C4-2B (cell line): ENCODE measurements at regions not wholly inside any gene's neighbourhood (a gene's known extent, or its start where the extent isn't known, plus 50 kb on each side); places are given as distances from the start of the nearest gene placed in this dataset.

Experiments used
- CTCF ChIP-seq: fragments of 450-650 bp; conservative IDR thresholded peaks from 2 replicates; pipeline ENCODE4 v1.5.1; 2017; ENCODE audit warnings: mild to moderate bottlenecking
- ZFX ChIP-seq: fragments of 450-650 bp; IDR thresholded peaks from 2 replicates; pipeline ENCODE4 v1.6.1; 2017

GRCh38 chr9:108282872-108283271 lies 572.9 kb downstream of the ACTL7B start:
- TF ChIP-seq CTCF (peak; percentile 63), ZFX (no peak)
